Effector memory CD8-positive, alpha-beta T cell (primary cell): ENCODE measurements at regions not wholly inside any gene's neighbourhood (a gene's known extent, or its start where the extent isn't known, plus 50 kb on each side); places are given as distances from the start of the nearest gene placed in this dataset.
A peak's percentile ranks its signal among the peaks of the same experiment; 100 is the strongest.

Experiments
- ATAC-seq: fragments of 150-1000 bp; cut with Tn5 transposase; replicated peaks from 2 replicates; pipeline ENCODE4 v1.10.0; 2021; ENCODE audit warnings: mild to moderate bottlenecking, moderate library complexity
- DNase-seq, 3 experiments: peaks; one replicate each; pipeline ENCODE4 v3.0.0; 2021
- H3K27ac Mint-ChIP-seq, 2 donors: one replicate each; pipeline ENCODE4 v1.8.0; 2022; ENCODE audit warnings: mild to moderate bottlenecking in 2 of 2, mixed read lengths in 2 of 2, moderate library complexity in 2 of 2
- H3K27me3 Mint-ChIP-seq, 2 donors: one replicate each; pipeline ENCODE4 v1.8.0; 2022; ENCODE audit warnings: mixed read lengths in 2 of 2
- H3K36me3 Mint-ChIP-seq: one replicate; pipeline ENCODE4 v1.8.0; 2022; ENCODE audit warnings: mild to moderate bottlenecking, moderate library complexity, mixed read lengths; ENCODE audit not compliant: insufficient read depth
- H3K4me1 Mint-ChIP-seq, 2 donors: one replicate each; pipeline ENCODE4 v1.8.0; 2022; ENCODE audit warnings: low read depth in 2 of 2, mixed read lengths in 2 of 2
- H3K4me3 Mint-ChIP-seq, 2 donors: one replicate each; pipeline ENCODE4 v1.8.0; 2022; ENCODE audit warnings: mild to moderate bottlenecking in 2 of 2, mixed read lengths in 2 of 2, moderate library complexity in 2 of 2
- H3K9me3 Mint-ChIP-seq, 2 donors: one replicate each; pipeline ENCODE4 v1.8.0; 2022; ENCODE audit warnings: mixed read lengths in 2 of 2

DNA sequence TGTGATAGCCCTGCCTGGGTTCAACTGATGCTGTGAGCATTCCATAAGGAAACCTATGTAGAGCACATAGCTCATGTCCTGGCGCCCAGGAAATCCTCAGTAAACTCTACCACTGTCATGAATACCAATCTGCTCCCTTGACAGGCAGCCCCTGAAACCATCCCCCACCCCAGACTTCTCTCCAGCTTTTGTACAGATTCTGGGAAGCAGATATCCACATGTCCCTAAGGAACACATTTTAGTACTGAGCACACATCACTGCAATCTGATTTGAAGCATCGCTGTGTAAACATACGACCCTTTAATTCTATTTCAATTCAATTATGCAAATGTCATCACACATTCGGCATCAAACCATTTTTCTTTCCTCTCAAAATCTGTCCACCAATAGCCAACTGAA lies 89.5 kb upstream of the FSTL4 start:
- ATAC-seq (no peak), DNase-seq (no peak)
- H3K36me3 Mint-ChIP-seq: no peaks in the 10 kb centered on the region
- H3K4me1 Mint-ChIP-seq: no peaks in the 10 kb centered on the region
- H3K27me3 Mint-ChIP-seq: peaks cover 11 to 37% of the 10 kb centered on the region in 2 donors
- H3K27ac Mint-ChIP-seq: no peak overlapping the region
- H3K9me3 Mint-ChIP-seq: peaks cover 5 to 8% of the 10 kb centered on the region in 2 donors
- no peak overlapping the region for H3K4me3 Mint-ChIP-seq

DNA sequence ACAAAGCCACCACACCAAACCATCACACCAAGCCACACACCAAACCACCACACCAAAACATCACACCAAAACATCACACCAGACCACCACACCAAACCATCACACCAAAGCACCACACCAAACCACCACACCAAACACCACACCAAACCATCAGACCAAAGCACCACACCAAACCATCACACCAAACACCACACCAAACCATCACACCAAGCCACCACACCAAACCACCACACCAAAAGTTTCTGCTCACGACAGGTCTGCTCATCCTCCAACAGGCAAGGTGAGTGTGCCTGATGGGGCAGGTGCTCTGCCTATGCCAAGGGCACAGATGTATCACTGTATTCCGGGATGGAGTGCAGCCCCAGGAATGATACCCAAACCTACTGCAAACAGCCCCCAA lies 87.9 kb upstream of the FSTL4 start:
- no peaks in the 10 kb centered on the region for H3K4me1 Mint-ChIP-seq
- no peak overlapping the region for H3K4me3 Mint-ChIP-seq
- H3K9me3 Mint-ChIP-seq: peaks cover 5 to 8% of the 10 kb centered on the region in 2 donors
- ATAC-seq (no peak), DNase-seq (no peak)
- peaks cover 17 to 49% of the 10 kb centered on the region in 2 donors for H3K27me3 Mint-ChIP-seq
- H3K36me3 Mint-ChIP-seq: no peaks in the 10 kb centered on the region
- H3K27ac Mint-ChIP-seq: peak overlapping the region in 1 of 2 donors; percentile 1

DNA sequence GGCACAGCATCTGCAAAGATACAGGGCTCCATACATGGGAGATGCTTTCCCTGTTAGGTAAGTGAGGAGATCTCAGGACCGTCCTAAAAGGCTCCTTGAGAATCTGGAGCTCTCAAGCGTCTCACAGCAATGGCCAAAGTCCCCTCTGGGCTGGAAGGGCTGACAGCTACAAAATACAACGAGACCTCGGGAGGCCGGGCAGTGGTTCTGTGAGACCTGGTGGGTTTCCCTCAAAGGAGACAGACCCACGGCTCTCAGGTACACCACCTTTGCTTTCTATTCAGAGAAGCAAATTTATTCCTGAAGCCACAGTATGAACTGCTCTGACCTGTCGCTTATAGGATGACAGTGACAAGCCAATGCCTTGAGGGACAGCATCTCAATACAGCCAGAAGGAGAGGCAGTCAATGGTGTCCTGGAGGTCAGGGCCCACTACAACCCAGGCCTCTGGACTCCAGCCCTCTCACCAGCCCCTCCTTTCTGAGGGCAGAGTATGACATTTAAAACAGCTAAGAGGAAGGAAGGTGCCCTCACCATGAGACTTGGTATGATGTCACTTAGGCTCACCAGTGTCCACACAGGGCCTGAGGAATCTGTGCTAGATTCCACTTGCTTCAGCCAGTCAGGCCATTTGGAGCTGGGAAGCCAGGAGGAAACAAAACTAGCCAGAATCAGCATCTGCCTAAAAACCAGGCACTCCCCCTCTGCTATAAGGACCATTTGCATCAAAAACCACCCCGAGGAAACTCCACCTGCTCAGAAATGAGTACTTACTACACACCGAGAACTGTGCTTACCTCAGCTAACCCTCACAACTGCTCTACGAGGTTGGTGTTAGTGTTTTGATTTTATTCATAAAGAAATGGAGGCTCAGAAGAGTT lies 86.5 kb upstream of the FSTL4 start:
- no peak for DNase-seq
- peaks cover 5 to 8% of the 10 kb centered on the region in 2 donors for H3K9me3 Mint-ChIP-seq
- peaks cover 27 to 63% of the 10 kb centered on the region in 2 donors for H3K27me3 Mint-ChIP-seq
- no peak overlapping the region for H3K27ac Mint-ChIP-seq
- H3K4me1 Mint-ChIP-seq: peaks cover 0 to 3% of the 10 kb centered on the region in 2 donors
- no peak overlapping the region for H3K4me3 Mint-ChIP-seq
- H3K36me3 Mint-ChIP-seq: no peaks in the 10 kb centered on the region
- no peak for ATAC-seq

DNA sequence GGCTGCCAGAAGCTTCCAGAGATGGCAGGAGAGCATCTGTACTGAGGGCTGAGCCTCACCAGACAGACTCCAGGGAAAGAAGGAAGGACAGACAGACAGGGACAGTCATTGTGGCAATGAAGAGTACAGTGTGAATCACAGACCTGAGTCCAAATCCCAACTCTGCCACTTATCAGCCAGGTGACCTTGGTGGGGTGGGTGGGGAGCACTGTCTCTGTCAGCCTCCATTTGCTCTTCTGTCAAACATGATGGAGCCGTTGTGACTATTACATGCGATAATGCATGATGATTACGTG lies 85.9 kb upstream of the FSTL4 start:
- Mint-ChIP-seq H3K9me3 (peaks cover 5 to 8% of the 10 kb centered on the region in 2 donors), H3K36me3 (no peaks in the 10 kb centered on the region), H3K4me3 (no peak overlapping the region), H3K4me1 (peaks cover 0 to 3% of the 10 kb centered on the region in 2 donors), H3K27me3 (peaks cover 28 to 64% of the 10 kb centered on the region in 2 donors), H3K27ac (no peak overlapping the region)
- ATAC-seq (no peak), DNase-seq (no peak)

DNA sequence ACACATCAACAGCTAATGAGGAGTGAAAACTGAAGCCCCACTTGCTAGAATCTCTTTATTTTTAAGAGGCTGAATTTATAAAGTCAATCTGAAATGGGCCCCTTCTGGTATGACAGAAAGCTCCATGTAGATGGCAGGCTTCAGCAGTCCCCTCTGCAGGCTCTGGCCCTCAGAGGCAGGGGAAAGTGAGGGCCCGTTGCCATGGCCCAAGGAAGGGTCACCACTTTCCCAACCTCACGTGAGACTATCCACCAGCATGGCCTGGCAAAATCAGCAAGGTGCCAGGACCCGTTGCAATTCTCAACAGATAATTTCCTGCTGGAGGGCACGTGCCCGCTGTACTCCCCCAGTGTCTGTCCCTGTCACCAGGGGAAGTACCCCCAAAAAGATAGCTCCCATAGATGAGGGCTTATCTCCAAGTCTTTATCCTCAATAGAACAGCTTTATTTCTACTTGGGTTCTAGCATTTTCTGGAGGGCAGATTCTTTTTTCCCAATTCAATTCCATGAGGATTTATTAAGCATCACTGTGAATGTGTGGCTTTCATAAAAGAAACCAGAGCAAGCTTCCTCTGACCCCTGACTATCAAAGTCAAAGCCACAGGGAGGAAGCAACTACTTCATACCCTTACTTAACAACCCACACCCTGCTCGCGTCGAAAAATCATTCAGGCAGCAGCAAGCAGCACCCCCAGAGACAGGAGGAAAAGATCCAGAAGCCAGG lies 85.4 kb upstream of the FSTL4 start:
- Mint-ChIP-seq H3K27ac (no peak overlapping the region), H3K4me1 (peaks cover 0 to 3% of the 10 kb centered on the region in 2 donors), H3K9me3 (peaks cover 5 to 8% of the 10 kb centered on the region in 2 donors), H3K4me3 (no peak overlapping the region), H3K36me3 (no peaks in the 10 kb centered on the region), H3K27me3 (peaks cover 30 to 68% of the 10 kb centered on the region in 2 donors)
- DNase-seq (no peak), ATAC-seq (no peak)

DNA sequence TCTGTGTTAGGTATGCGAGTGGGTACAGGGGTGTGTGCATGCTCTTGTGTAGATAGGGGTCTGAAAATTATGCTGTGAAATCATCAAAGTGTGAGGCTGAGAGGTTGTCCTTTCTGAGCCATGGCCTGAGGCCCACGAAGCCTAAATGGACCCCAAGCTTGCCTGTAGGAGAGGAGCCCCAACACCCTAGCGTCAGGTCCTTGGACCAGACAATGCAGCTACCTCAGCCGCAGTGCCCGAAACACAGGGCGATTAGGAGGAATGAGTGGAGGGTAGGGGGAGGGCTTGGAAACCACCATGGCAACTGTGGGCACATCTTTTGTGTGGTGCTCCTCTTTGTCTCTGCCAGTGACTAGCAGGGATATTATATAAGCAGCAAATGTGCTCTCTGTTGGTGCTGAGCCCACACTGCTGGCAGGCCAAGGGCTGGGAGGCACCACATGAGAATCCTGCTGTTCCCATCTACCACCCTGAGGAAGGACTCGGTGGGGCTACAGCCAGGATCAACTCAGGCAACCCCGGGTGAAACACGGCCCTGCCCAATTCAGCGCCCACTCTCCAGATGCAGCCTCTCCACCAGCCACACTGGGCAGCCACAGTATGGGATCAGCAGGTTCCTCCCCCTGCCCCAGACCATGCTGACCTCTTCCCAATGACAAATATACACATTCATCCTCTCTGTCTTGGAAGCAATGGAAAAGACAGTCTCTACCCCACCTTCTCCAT lies 84.6 kb upstream of the FSTL4 start:
- Mint-ChIP-seq H3K4me3 (no peak overlapping the region), H3K9me3 (peaks cover 5 to 8% of the 10 kb centered on the region in 2 donors), H3K27ac (no peak overlapping the region), H3K4me1 (peaks cover 0 to 3% of the 10 kb centered on the region in 2 donors), H3K27me3 (peaks cover 38 to 69% of the 10 kb centered on the region in 2 donors), H3K36me3 (no peaks in the 10 kb centered on the region)
- no peak for DNase-seq
- ATAC-seq: no peak

DNA sequence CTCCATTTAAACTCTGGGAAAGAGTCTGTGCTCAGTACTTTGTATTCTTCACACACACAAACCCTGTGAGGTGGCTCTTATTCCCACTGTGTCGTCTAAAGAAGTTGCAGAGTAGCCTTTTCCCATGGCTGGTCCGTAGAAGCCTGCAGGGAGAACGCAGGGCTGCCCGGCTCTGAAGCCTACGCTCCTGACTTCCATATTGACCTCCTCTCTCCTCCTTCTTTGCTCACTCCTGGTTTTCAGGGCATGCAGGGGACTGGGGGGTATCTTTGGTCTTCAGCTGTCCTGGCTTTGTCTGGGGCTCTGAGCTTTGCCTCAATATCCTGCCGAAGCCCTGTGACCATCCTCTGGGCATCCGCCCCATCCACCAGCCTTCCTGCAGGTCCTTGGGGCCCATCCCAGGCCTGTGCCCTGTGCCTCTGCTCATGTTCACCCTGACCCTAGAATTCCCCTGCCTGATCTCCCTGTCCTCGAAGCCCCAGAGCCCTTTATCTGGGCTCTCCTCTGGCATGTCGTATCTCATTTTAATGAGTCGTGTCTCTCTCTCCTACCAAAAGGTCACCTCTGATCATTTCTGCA lies 83.8 kb upstream of the FSTL4 start:
- Mint-ChIP-seq H3K27me3 (peaks cover 46 to 74% of the 10 kb centered on the region in 2 donors), H3K4me1 (peaks cover 0 to 3% of the 10 kb centered on the region in 2 donors), H3K36me3 (no peaks in the 10 kb centered on the region), H3K9me3 (peaks cover 5 to 8% of the 10 kb centered on the region in 2 donors), H3K4me3 (no peak overlapping the region), H3K27ac (no peak overlapping the region)
- DNase-seq (no peak), ATAC-seq (no peak)

DNA sequence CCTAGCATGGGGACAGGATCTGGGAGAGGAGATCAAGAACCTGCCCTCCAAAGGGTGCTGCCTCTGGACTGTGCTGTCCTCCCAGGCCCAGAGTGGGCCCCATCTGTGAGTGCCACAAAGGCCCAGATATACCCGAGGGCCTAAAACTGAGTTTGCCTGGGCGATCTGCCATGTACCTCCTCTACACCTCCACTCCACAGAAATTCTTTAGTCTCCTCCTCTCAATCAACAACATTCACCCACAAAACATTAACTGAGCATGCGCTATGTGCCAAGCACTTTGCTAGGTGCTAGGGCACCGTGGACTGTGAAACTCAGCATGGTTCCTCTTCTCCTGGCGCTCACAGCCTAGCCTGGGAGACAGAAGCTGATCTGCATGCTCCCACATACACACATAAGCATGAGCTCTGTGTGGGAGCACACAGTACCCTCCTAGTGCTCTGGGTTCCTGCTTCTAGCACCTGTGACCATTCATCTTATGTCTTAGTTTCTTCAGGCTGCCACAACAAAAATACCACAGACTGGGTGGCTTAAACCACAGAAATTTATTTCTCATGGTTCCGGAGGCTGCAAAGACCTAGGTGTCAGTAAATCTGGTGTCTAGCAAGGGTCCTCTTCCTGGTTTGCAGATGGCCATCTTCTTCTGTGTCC lies 82.0 kb upstream of the FSTL4 start:
- Mint-ChIP-seq H3K27ac (no peak overlapping the region), H3K9me3 (no peaks in the 10 kb centered on the region), H3K27me3 (peaks cover 61 to 83% of the 10 kb centered on the region in 2 donors), H3K4me1 (peaks cover 0 to 3% of the 10 kb centered on the region in 2 donors), H3K4me3 (no peak overlapping the region), H3K36me3 (no peaks in the 10 kb centered on the region)
- no peak for ATAC-seq
- DNase-seq: no peak

DNA sequence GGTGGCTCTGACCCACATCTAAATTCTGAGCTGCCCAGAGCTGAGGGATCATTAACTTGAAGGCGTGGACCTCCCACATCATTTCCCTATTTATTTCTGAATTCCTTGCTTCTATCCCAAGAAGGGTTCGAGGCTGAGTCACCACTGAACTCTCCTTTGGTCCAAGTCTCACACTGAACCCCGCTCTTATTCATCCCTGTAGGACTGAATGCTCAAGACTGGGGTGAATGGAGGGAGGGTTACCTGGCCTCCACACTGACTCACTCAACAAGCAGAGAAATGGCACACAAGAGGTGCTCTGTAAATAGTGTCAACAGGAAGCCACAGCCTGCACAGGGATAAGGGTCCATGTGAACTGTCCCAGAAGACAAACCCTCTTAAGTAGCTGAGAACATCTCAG lies 79.1 kb upstream of the FSTL4 start:
- H3K27ac Mint-ChIP-seq: no peak overlapping the region
- no peak for ATAC-seq
- H3K36me3 Mint-ChIP-seq: no peaks in the 10 kb centered on the region
- H3K27me3 Mint-ChIP-seq: peaks cover 68 to 84% of the 10 kb centered on the region in 2 donors
- no peaks in the 10 kb centered on the region for H3K9me3 Mint-ChIP-seq
- H3K4me1 Mint-ChIP-seq: peaks cover 0 to 3% of the 10 kb centered on the region in 2 donors
- DNase-seq: no peak
- H3K4me3 Mint-ChIP-seq: no peak overlapping the region

DNA sequence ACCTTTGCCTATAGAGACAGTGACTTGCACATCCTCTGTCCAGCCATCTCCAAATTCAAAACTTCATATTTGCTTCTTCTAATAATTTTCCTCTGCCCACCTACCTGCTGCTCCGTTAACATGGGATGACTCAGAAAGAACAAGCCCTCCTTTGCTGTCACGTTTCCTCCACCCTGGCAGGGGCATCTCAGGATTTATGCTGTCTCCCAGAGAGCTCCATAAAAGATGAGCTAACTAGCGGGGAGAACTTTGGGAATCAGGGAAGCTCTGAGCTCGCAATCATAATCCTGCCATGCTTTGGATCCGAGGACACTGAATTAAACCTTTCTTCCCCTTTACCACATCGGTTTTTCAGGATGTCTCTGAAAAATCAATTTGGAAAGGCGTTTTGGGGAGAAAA lies 78.4 kb upstream of the FSTL4 start:
- H3K4me1 Mint-ChIP-seq: peaks cover 0 to 3% of the 10 kb centered on the region in 2 donors
- no peaks in the 10 kb centered on the region for H3K9me3 Mint-ChIP-seq
- DNase-seq (no peak), ATAC-seq (no peak)
- no peak overlapping the region for H3K27ac Mint-ChIP-seq
- no peaks in the 10 kb centered on the region for H3K36me3 Mint-ChIP-seq
- peaks cover 64 to 84% of the 10 kb centered on the region in 2 donors for H3K27me3 Mint-ChIP-seq
- no peak overlapping the region for H3K4me3 Mint-ChIP-seq

DNA sequence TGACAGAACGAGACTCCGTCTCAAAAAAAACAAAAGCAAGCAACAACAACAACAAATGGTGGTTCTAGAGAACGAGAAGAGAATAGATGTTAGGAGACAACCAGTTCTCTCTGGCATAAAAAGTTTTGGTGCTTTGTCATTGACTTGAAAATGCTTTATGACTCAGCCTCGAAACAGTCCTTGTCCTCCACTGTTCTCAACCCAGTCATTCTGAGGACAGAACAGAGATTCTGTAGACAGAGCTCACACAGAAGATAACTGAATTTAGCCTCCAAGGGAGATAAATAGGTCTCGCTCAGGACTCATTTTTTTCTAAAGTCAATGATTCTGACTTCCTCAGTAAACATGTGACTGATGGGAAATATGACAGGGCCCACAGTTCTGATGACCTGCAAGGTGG lies 76.0 kb upstream of the FSTL4 start:
- no peak for ATAC-seq
- no peaks in the 10 kb centered on the region for H3K9me3 Mint-ChIP-seq
- H3K27ac Mint-ChIP-seq: no peak overlapping the region
- H3K4me3 Mint-ChIP-seq: no peak overlapping the region
- no peaks in the 10 kb centered on the region for H3K36me3 Mint-ChIP-seq
- H3K27me3 Mint-ChIP-seq: peaks cover 51 to 86% of the 10 kb centered on the region in 2 donors
- no peaks in the 10 kb centered on the region for H3K4me1 Mint-ChIP-seq
- DNase-seq: no peak

DNA sequence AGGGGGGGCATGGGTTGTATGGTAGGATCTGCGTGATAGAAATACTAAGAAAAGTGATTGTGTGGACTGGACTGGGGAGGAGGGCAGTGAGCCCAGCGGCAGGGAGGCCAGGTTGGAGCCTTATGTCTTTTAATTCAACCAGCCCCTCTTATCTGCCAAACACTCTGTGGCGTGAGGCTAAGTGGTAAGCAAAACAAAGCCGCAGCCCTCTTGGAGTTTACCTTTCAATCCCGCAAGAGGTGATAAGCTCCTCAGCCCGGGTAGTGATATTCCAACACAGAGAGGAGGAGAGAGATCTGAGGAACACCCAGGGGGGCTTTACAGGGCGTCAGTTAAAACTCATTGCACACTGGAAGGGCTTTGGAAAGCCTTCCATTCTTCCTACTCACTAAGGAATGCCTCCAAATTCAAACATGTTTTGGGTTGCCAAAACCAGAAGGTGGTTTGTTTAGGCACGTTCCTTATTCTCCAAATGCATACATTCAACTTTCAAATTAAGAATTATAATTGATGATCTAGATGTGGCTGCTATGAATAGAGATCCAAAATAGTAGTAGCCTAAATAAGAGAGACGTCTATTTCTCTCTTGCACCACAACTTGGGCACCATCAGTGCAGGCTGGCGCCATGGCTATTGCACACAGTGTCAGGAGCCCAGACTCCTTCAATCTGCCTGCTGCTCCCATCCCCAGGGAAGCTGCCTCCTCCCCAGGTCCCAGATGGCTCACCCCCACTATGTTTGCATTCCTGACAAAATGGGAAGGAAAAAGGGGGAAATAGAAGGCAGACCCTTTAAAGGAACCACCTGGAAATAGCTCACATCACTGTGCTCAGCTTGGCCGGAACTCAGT lies 75.1 kb upstream of the FSTL4 start:
- Mint-ChIP-seq H3K9me3 (no peaks in the 10 kb centered on the region), H3K4me1 (no peaks in the 10 kb centered on the region), H3K27me3 (peaks cover 46 to 79% of the 10 kb centered on the region in 2 donors), H3K4me3 (no peak overlapping the region), H3K36me3 (no peaks in the 10 kb centered on the region), H3K27ac (no peak overlapping the region)
- ATAC-seq: no peak
- DNase-seq: no peak
